ENCODE measurements at regions not wholly inside any gene's neighbourhood (a gene's known extent, or its start where the extent isn't known, plus 50 kb on each side); places are given as distances from the start of the nearest gene placed in this dataset.

DNA sequence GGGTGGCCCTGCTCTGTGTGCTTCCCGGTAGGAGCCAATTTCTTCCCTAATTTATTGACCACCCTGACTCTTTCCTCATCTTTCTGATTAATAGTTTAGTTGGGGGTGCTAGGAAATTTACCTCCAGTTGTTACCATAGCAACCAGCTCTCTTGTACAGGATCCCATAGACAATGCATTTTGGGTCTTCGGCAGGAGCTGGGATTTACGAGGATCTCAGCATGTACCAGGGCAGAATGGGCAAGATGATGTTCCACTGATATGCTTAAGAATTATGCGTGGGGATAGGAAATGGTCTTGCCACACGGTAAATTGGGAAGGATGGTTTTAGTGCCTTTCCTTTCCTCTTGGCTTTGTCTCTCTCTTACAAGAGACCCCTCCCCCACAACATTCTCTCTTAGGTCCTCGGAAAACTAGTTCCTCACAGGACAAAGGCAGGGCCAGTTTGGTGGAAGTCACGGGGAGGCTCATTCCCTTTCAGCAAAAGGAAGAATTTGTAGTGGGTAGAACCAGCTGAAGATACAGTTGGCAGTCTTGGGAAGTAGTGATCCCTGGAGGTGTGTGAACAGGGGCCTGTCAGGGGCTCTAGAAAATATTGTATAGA, 133.4 kb upstream of the SHB start:
- no peak overlapping the region for H3K27ac Mint-ChIP-seq
- H3K27me3 Mint-ChIP-seq, result peaks cover 9 to 11% of the 10 kb centered on the region in 2 donors
- H3K36me3 Mint-ChIP-seq, result peaks cover 0 to 2% of the 10 kb centered on the region in 2 donors
- H3K9me3 Mint-ChIP-seq, result peaks cover 10 to 12% of the 10 kb centered on the region in 2 donors
- ATAC-seq (replicated peaks), result no peak
- DNase-seq, result no peak
- H3K4me1 Mint-ChIP-seq, result no peaks in the 10 kb centered on the region
- no peak overlapping the region for H3K4me3 Mint-ChIP-seq

GRCh38 chr9:38201844-38202243, 132.8 kb upstream of the SHB start:
- H3K9me3 Mint-ChIP-seq, result peaks cover 8 to 12% of the 10 kb centered on the region in 2 donors
- H3K27me3 Mint-ChIP-seq, result peaks cover 9 to 11% of the 10 kb centered on the region in 2 donors
- ATAC-seq (replicated peaks), result no peak
- H3K4me1 Mint-ChIP-seq, result no peaks in the 10 kb centered on the region
- peaks cover 0 to 2% of the 10 kb centered on the region in 2 donors for H3K36me3 Mint-ChIP-seq
- H3K4me3 Mint-ChIP-seq, result no peak overlapping the region
- no peak overlapping the region for H3K27ac Mint-ChIP-seq
- DNase-seq, result no peak

GRCh38 chr9:38200431-38200830, 131.4 kb upstream of the SHB start:
- Mint-ChIP-seq H3K9me3 (peaks cover 8 to 12% of the 10 kb centered on the region in 2 donors), H3K27me3 (peaks cover 9 to 11% of the 10 kb centered on the region in 2 donors), H3K4me1 (no peaks in the 10 kb centered on the region), H3K4me3 (no peak overlapping the region), H3K36me3 (peaks cover 0 to 2% of the 10 kb centered on the region in 2 donors), H3K27ac (no peak overlapping the region)
- no peak for ATAC-seq (replicated peaks)
- no peak for DNase-seq

GRCh38 chr9:38198140-38198539, 129.1 kb upstream of the SHB start:
- H3K27me3 Mint-ChIP-seq, result peaks cover 9 to 11% of the 10 kb centered on the region in 2 donors
- peaks cover 8 to 12% of the 10 kb centered on the region in 2 donors for H3K9me3 Mint-ChIP-seq
- H3K36me3 Mint-ChIP-seq, result peaks cover 0 to 2% of the 10 kb centered on the region in 2 donors
- no peak overlapping the region for H3K27ac Mint-ChIP-seq
- no peak for DNase-seq
- no peak overlapping the region for H3K4me3 Mint-ChIP-seq
- H3K4me1 Mint-ChIP-seq, result no peaks in the 10 kb centered on the region
- no peak for ATAC-seq (replicated peaks)

DNA sequence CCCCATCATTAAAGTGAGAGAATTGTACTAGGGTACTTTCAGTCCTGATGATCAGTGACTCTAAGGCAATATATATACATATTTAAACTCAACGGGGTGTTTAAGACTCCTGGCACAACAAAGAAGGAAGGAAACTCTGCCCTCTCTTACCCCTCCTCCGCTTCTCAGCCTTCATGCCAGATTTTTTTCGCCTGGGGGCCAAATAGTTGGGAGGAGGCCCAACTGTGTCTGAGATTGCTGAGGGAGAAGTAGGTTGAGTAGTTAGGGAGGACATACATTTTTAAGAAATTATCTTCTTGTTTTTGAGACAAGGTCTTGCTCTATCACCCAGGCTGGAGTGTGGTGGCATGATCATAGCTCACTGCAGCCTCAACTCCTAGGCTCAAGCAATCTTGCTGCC, 127.7 kb upstream of the SHB start:
- Mint-ChIP-seq H3K4me3 (no peak overlapping the region), H3K4me1 (no peaks in the 10 kb centered on the region), H3K27ac (no peak overlapping the region), H3K9me3 (peaks cover 5% of the 10 kb centered on the region in 2 donors), H3K36me3 (peaks cover 0 to 2% of the 10 kb centered on the region in 2 donors), H3K27me3 (peaks cover 6 to 11% of the 10 kb centered on the region in 2 donors)
- no peak for ATAC-seq (replicated peaks)
- DNase-seq, result no peak

GRCh38 chr9:38195737-38196161, 126.7 kb upstream of the SHB start:
- Mint-ChIP-seq H3K27me3 (peaks cover 0 to 5% of the 10 kb centered on the region in 2 donors), H3K36me3 (no peaks in the 10 kb centered on the region), H3K9me3 (no peaks in the 10 kb centered on the region), H3K4me1 (no peaks in the 10 kb centered on the region), H3K27ac (no peak overlapping the region), H3K4me3 (no peak overlapping the region)
- DNase-seq, result no peak
- ATAC-seq (replicated peaks), result no peak

DNA sequence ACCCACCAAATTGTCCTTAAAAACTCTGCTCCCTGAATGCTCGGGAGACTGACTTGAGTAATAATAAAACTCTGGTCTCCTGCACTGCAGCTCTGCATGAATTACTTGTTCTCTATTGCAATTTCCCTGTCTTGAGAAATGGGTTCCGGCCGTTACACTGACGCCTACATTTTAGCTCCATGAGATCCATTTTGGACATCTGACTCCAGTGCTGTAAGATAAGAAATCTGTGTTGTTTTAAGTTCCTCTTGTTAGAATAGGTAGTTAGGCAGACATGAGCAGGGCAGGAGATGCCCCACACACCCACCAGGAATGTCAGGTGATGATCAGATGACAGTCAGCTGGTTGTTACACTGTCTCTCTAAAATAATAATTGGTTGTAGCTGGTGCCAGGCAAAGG, 125.8 kb upstream of the SHB start:
- no peak for DNase-seq
- Mint-ChIP-seq H3K27me3 (peaks cover 0 to 5% of the 10 kb centered on the region in 2 donors), H3K4me3 (no peak overlapping the region), H3K9me3 (no peaks in the 10 kb centered on the region), H3K27ac (no peak overlapping the region), H3K36me3 (no peaks in the 10 kb centered on the region), H3K4me1 (no peaks in the 10 kb centered on the region)
- ATAC-seq (replicated peaks), result no peak

DNA sequence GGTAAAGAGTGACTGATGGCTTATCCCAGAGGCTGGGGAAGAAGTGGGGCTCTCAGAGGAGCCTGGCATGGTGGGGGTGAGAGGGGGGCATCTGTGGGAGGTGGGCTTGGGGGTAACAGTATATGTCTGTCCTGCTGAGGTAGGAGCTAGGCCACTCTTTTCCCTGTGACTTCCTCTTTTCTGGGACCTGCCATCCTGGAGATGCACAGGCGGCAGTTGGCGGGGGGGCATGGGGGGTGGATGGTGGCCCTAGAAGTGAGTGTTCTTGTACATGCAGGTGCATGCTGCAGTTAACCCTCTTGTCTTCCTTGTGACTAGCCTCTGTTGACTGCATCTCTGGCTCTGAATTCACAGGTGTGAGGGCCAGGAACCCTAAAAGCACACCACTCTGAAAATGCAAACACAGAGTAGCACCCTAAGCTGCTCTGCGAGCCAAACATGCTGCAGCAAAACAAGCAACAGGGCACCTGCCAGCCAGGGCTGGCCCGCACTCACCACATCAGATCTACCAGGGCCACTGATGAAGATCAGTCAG, 123.8 kb upstream of the SHB start:
- H3K27me3 Mint-ChIP-seq, result no peaks in the 10 kb centered on the region
- H3K9me3 Mint-ChIP-seq, result peaks cover 0 to 2% of the 10 kb centered on the region in 2 donors
- no peak overlapping the region for H3K27ac Mint-ChIP-seq
- H3K4me1 Mint-ChIP-seq, result no peaks in the 10 kb centered on the region
- no peaks in the 10 kb centered on the region for H3K36me3 Mint-ChIP-seq
- DNase-seq (no peak), ATAC-seq (replicated peaks) (no peak)
- no peak overlapping the region for H3K4me3 Mint-ChIP-seq

GRCh38 chr9:38186404-38187115, 117.5 kb upstream of the SHB start:
- no peak for ATAC-seq (replicated peaks)
- Mint-ChIP-seq H3K27ac (no peak overlapping the region), H3K4me1 (no peaks in the 10 kb centered on the region), H3K4me3 (no peak overlapping the region), H3K9me3 (peaks cover 0 to 2% of the 10 kb centered on the region in 2 donors), H3K27me3 (peaks cover 0 to 3% of the 10 kb centered on the region in 2 donors), H3K36me3 (no peaks in the 10 kb centered on the region)
- no peak for DNase-seq

DNA sequence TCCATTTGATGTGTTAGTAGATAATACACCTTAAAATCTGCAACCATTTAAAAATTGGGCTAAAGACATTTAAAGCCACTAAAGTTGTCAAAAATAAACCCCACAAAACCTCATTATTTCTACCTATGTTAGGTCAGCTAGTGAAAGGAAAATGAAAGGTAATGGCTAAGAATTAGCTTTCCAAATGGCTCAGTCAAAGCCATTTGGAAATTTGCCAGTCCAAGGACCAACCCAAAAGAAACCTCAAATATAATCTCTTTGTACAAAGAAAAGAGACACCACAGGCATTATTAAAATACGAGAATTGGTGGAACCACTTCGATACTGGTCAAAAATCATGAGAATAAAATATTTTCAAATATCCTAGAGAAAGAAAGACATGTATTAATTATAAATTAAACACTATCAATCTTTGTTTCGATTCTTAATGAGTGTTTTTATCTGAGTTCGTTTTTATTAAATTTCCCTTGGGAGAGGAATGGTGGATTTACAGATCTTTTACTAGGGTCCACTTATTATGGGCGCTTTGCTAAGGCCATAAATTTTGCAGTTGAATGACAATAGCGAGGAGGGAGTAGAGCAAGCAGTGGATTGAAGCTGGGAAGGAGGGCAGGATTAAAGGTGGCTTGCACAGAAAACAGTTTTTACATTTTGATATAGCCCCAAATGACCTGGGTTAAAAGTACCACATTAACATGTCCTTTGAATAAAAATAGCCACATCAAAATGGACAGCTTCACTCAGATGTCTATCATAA, 116.8 kb upstream of the SHB start:
- Mint-ChIP-seq H3K27ac (no peak overlapping the region), H3K4me3 (no peak overlapping the region), H3K9me3 (peaks cover 0 to 2% of the 10 kb centered on the region in 2 donors)

GRCh38 chr9:38183994-38184568, 115.1 kb upstream of the SHB start:
- Mint-ChIP-seq H3K9me3 (peaks cover 0 to 2% of the 10 kb centered on the region in 2 donors), H3K4me3 (no peak overlapping the region), H3K27ac (no peak overlapping the region), H3K4me1 (no peaks in the 10 kb centered on the region), H3K27me3 (peaks cover 0 to 3% of the 10 kb centered on the region in 2 donors), H3K36me3 (no peaks in the 10 kb centered on the region)
- DNase-seq (no peak), ATAC-seq (replicated peaks) (no peak)

More for the DNA sequence above, 116.8 kb upstream of the SHB start:
- peaks cover 0 to 3% of the 10 kb centered on the region in 2 donors for H3K27me3 Mint-ChIP-seq
- ATAC-seq (replicated peaks) (no peak), DNase-seq (no peak)
- H3K36me3 Mint-ChIP-seq, result no peaks in the 10 kb centered on the region
- H3K4me1 Mint-ChIP-seq, result no peaks in the 10 kb centered on the region

- H3K4me1 Mint-ChIP-seq, result peaks cover 5 to 10% of the 10 kb centered on the region in 2 donors
- no peaks in the 10 kb centered on the region for H3K9me3 Mint-ChIP-seq
- H3K27me3 Mint-ChIP-seq, result peaks cover 3 to 5% of the 10 kb centered on the region in 2 donors
- no peak overlapping the region for H3K4me3 Mint-ChIP-seq
- no peak overlapping the region for H3K27ac Mint-ChIP-seq
- ATAC-seq (replicated peaks), result no peak
- no peak for DNase-seq
- H3K36me3 Mint-ChIP-seq, result no peaks in the 10 kb centered on the region
Measured at GRCh38 chr9:38182321-38182720, 113.3 kb upstream of the SHB start.

- Mint-ChIP-seq H3K9me3 (no peaks in the 10 kb centered on the region), H3K36me3 (no peaks in the 10 kb centered on the region), H3K27me3 (peaks cover 3 to 6% of the 10 kb centered on the region in 2 donors), H3K4me1 (peaks cover 5 to 10% of the 10 kb centered on the region in 2 donors), H3K4me3 (no peak overlapping the region), H3K27ac (no peak overlapping the region)
- ATAC-seq (replicated peaks) (no peak), DNase-seq (no peak)
Measured at GRCh38 chr9:38181866-38182265, 112.8 kb upstream of the SHB start.

DNA sequence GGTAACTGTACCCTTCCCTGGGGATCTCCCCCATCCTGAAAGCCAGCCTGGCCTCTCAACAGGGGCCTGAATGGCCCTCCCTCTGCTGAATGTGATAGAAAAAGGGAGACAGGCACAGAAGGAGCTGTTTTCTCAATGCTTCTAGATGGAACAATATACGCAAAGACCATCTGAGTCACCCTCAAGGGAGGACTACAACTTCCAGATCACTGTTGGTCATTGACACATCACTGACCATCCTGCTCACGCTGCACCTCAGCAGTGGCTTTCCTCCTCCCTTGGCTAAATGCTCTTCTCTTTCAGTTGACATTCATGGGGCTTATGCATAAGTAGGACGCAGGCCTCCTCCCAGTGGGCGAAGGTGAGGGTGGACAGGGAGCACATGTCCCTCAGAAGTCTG, 112.2 kb upstream of the SHB start:
- no peak for ATAC-seq (replicated peaks)

More for the DNA sequence above, 112.2 kb upstream of the SHB start:
- H3K27me3 Mint-ChIP-seq, result peaks cover under 1 to 6% of the 10 kb centered on the region in 2 donors
- H3K4me1 Mint-ChIP-seq, result peaks cover 5 to 10% of the 10 kb centered on the region in 2 donors
- H3K36me3 Mint-ChIP-seq, result no peaks in the 10 kb centered on the region
- H3K4me3 Mint-ChIP-seq, result no peak overlapping the region
- DNase-seq, result no peak
- H3K27ac Mint-ChIP-seq, result no peak overlapping the region
- no peaks in the 10 kb centered on the region for H3K9me3 Mint-ChIP-seq

Data from stimulated activated naive B cell treated with anti-CD40 and anti-IgM and Interleukin-4, amounts not matched to agents 10 μg/mL and 1 μg/mL and 100 μg/mL, for 72 hours (primary cell).